Lower leg skin (tissue), 4 donors: ENCODE measurements at regions not wholly inside any gene's neighbourhood (a gene's known extent, or its start where the extent isn't known, plus 50 kb on each side); places are given as distances from the start of the nearest gene placed in this dataset.

Source experiments
- DNase-seq, 2 donors: peaks; one replicate each; pipeline ENCODE4 v3.0.0-alpha.2; 2019; ENCODE audit warnings: low spot score in 2 of 2
- H3K4me3 ChIP-seq: fragments of 200-600 bp; sonication (generic); 2 replicates; pipeline ENCODE4 v1.5.1; 2017; ENCODE audit warnings: mild to moderate bottlenecking, low read depth; ENCODE audit not compliant: poor library complexity, severe bottlenecking
- POLR2A ChIP-seq, 2 donors: fragments of 450-650 bp; IDR thresholded peaks; one replicate each; pipeline ENCODE4 v1.6.1; 2016 to 2017; ENCODE audit warnings: antibody characterized with exemption in 2 of 2, mild to moderate bottlenecking in 1 of 2, moderate library complexity in 1 of 2
- WGBS, 2 donors: methylation state at CpG; one replicate each; pipeline ENCODE4 v1.1.5; 2018; 5-methylcytosine and 5-hydroxymethylcytosine counted together
- intact Hi-C: fragments of 100-400 bp; cut with DNase I; formaldehyde crosslinking; loops from one replicate; pipeline ENCODE4 v1.15.0; 2023; ENCODE audit warnings: low total_unique reads
- TF ChIP-seq, protein P1 (sequence below), 3 donors: fragments of 450-650 bp; IDR thresholded peaks; one replicate each; pipeline ENCODE4 v1.5.1; 2016; ENCODE audit warnings: antibody characterized with exemption in 3 of 3, mild to moderate bottlenecking in 3 of 3, moderate library complexity in 2 of 3

- no peak overlapping the region for H3K4me3 ChIP-seq
- WGBS, 2 donors: 87 to 89% methylated on average over 1 of the region's 1 CpG
- DNase-seq: no peak
- intact Hi-C loops: no loop called here
- TF ChIP-seq, protein P1, sequence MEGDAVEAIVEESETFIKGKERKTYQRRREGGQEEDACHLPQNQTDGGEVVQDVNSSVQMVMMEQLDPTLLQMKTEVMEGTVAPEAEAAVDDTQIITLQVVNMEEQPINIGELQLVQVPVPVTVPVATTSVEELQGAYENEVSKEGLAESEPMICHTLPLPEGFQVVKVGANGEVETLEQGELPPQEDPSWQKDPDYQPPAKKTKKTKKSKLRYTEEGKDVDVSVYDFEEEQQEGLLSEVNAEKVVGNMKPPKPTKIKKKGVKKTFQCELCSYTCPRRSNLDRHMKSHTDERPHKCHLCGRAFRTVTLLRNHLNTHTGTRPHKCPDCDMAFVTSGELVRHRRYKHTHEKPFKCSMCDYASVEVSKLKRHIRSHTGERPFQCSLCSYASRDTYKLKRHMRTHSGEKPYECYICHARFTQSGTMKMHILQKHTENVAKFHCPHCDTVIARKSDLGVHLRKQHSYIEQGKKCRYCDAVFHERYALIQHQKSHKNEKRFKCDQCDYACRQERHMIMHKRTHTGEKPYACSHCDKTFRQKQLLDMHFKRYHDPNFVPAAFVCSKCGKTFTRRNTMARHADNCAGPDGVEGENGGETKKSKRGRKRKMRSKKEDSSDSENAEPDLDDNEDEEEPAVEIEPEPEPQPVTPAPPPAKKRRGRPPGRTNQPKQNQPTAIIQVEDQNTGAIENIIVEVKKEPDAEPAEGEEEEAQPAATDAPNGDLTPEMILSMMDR (IDR thresholded peaks at IDR 0.05): no peak
- TF ChIP-seq POLR2A (IDR thresholded peaks at IDR 0.05): no peak
These were observed 408.0 kb upstream of the GJE1 start for GRCh38 chr6:141724731-141725130.

DNA sequence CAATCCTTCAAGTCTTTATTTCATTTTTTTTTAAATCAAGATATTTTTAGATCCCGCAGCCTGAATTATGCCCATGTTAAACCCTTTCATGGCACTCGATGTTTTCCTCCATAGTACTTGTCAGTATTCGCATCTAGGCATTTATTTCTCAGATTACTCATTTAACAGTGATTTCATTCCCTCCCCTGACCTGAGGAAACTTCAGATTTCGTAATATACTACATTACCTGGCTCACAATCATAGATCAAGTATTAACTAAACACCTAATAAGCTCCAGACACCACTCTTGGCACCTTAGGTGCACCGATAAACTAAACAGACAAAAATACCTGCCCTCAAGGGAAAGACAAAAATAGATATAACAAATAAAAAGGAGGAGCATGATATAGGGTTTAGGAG, 413.2 kb upstream of the GJE1 start:
- DNase-seq: no peak
- TF ChIP-seq POLR2A (IDR thresholded peaks at IDR 0.05): no peak
- TF ChIP-seq, protein P1 (IDR thresholded peaks at IDR 0.05): no peak
- 55 to 60% methylated on average over 5 of the region's 5 CpGs for WGBS, 2 donors
- intact Hi-C loops: no loop called here
- no peak overlapping the region for H3K4me3 ChIP-seq

DNA sequence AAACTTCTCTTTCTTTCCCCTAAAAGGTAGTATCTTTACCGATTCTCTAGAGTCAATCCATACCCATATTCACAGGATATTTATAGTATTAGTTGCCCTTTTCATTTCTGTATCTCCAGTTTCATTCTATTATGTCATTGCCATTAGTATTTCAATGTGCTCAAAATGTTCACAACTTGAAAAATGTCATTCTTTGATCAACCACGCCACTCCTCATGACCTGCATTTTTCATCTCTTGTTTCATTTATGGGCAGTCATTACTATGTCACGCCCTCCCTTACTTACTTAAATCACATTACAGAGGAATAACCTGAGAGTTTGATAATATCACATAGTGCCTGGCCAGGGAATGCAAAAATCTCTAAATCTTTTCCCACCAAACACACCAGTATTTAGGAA, 427.3 kb upstream of the GJE1 start:
- no peak overlapping the region for H3K4me3 ChIP-seq
- intact Hi-C loops: no loop called here
- 76 to 78% methylated on average over 3 of the region's 3 CpGs for WGBS, 2 donors
- TF ChIP-seq POLR2A (IDR thresholded peaks at IDR 0.05): no peak
- TF ChIP-seq, protein P1 (IDR thresholded peaks at IDR 0.05): no peak
- no peak for DNase-seq

- intact Hi-C loops: no loop called here
- DNase-seq: no peak
- WGBS, 2 donors: 88% methylated on average over 1 of the region's 1 CpG
- H3K4me3 ChIP-seq: no peak overlapping the region
- no peak for TF ChIP-seq POLR2A (IDR thresholded peaks at IDR 0.05)
- TF ChIP-seq, protein P1 (IDR thresholded peaks at IDR 0.05): no peak
These were observed 428.6 kb upstream of the GJE1 start for GRCh38 chr6:141704151-141704550.

GRCh38 chr6:141701732-141702131, 431.0 kb upstream of the GJE1 start:
- H3K4me3 ChIP-seq: no peak overlapping the region
- 75 to 76% methylated on average over 2 of the region's 2 CpGs for WGBS, 2 donors
- TF ChIP-seq POLR2A (IDR thresholded peaks at IDR 0.05): no peak
- TF ChIP-seq, protein P1 (IDR thresholded peaks at IDR 0.05): no peak
- no peak for DNase-seq
- intact Hi-C loops: no loop called here

DNA sequence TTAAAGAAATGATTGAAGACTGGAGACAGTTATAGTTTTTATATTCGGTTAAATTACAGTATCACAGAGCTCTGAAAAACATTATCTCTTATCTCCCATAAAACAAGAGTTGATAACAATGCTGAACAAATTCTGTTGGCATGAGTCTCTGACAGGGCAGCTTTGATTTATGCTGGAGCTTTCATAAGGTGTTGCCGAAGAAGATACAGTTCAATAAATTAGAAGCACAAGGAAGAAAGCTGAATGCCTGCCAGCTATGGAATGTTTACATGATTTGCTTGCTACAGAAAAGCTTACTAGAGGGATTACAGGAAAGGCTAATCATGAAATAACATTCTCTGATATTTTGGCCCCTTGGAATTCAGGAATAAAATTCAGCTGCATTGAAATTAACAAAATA, 431.9 kb upstream of the GJE1 start:
- H3K4me3 ChIP-seq: no peak overlapping the region
- WGBS, 2 donors: 39 to 52% methylated on average over 2 of the region's 2 CpGs
- intact Hi-C loops: no loop called here
- DNase-seq: no peak
- no peak for TF ChIP-seq POLR2A (IDR thresholded peaks at IDR 0.05)
- TF ChIP-seq, protein P1 (IDR thresholded peaks at IDR 0.05): no peak
